ENCODE measurements at regions not wholly inside any gene's neighbourhood (a gene's known extent, or its start where the extent isn't known, plus 50 kb on each side); places are given as distances from the start of the nearest gene placed in this dataset.
A peak's percentile ranks its signal among the peaks of the same experiment; 100 is the strongest.
"Not testable (repeated sequence)": the region's sequence is repeated elsewhere in the genome, so short reads cannot be mapped to it uniquely, and the experiment has no call there.

DNA sequence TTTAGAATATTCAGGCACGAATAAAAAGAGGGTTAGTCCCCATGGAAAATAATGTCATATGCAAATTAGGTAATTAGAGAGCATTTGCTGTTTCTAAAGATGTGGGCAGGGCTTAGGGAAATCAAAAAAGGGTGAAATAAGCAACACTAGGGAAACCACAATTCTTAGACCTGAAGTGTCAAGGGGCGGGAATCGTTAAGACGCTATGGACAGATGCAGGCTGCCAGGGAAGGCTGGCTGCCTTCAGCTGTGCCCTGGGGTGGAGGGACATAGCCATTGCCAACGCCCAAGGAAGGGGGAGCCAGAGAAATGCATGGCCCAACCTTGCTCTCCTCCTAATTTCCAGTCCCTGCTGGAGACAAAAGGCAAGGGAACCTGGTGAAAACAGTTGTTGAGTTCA, 141.7 kb upstream of the PROK2 start:
- POLR2A ChIA-PET = no interaction called here
- DNase-seq (ENCODE audit: low read depth, low spot score) = no peak
- Histone ChIP-seq H3K27me3 (ENCODE audit: control insufficient read depth, insufficient read depth, low read length) (no peaks in the 10 kb centered on the region; the same call in 1 of the 2 replicates), H3K4me1 (ENCODE audit: control insufficient read depth, insufficient read depth, low read length) (no peaks in the 10 kb centered on the region), H3K9me3 (ENCODE audit: control insufficient read depth, insufficient read depth, low read depth, low read length) (no peaks in the 10 kb centered on the region), H3K27ac (ENCODE audit: low read length) (no peak overlapping the region), H3K36me3 (ENCODE audit: control insufficient read depth, insufficient read depth, low read length) (no peaks in the 10 kb centered on the region), H3K4me3 (ENCODE audit: low read depth in 2 of 2, low read length in 2 of 2) (no peak overlapping the region)
- intact Hi-C loops (cut with micrococcal nuclease; ENCODE audit: unreplicated experiment) (no loop called here), in situ Hi-C loops (cut with HindIII; ENCODE audit: low pct_unique_long_range_greater_than_20kb, low sequenced_read_pairs) (no loop called here)
- CTCF ChIA-PET = no interaction called here
- TF ChIP-seq, protein P1, sequence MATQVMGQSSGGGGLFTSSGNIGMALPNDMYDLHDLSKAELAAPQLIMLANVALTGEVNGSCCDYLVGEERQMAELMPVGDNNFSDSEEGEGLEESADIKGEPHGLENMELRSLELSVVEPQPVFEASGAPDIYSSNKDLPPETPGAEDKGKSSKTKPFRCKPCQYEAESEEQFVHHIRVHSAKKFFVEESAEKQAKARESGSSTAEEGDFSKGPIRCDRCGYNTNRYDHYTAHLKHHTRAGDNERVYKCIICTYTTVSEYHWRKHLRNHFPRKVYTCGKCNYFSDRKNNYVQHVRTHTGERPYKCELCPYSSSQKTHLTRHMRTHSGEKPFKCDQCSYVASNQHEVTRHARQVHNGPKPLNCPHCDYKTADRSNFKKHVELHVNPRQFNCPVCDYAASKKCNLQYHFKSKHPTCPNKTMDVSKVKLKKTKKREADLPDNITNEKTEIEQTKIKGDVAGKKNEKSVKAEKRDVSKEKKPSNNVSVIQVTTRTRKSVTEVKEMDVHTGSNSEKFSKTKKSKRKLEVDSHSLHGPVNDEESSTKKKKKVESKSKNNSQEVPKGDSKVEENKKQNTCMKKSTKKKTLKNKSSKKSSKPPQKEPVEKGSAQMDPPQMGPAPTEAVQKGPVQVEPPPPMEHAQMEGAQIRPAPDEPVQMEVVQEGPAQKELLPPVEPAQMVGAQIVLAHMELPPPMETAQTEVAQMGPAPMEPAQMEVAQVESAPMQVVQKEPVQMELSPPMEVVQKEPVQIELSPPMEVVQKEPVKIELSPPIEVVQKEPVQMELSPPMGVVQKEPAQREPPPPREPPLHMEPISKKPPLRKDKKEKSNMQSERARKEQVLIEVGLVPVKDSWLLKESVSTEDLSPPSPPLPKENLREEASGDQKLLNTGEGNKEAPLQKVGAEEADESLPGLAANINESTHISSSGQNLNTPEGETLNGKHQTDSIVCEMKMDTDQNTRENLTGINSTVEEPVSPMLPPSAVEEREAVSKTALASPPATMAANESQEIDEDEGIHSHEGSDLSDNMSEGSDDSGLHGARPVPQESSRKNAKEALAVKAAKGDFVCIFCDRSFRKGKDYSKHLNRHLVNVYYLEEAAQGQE (IDR thresholded peaks at IDR 0.05; ENCODE audit: insufficient read depth in 1 of 2, low read depth in 2 of 2, low read length in 1 of 2) = no peak
- TF ChIP-seq TCF7L2 (IDR thresholded peaks at IDR 0.05; ENCODE audit: low read depth, low read length) (no peak), SIN3A (IDR thresholded peaks at IDR 0.05; ENCODE audit: borderline replicate concordance, insufficient read depth, low read depth, low read length) (no peak), POLR2AphosphoS5 (IDR thresholded peaks at IDR 0.05; ENCODE audit: low read depth, low read length) (no peak)
- TF ChIP-seq, protein P2, sequence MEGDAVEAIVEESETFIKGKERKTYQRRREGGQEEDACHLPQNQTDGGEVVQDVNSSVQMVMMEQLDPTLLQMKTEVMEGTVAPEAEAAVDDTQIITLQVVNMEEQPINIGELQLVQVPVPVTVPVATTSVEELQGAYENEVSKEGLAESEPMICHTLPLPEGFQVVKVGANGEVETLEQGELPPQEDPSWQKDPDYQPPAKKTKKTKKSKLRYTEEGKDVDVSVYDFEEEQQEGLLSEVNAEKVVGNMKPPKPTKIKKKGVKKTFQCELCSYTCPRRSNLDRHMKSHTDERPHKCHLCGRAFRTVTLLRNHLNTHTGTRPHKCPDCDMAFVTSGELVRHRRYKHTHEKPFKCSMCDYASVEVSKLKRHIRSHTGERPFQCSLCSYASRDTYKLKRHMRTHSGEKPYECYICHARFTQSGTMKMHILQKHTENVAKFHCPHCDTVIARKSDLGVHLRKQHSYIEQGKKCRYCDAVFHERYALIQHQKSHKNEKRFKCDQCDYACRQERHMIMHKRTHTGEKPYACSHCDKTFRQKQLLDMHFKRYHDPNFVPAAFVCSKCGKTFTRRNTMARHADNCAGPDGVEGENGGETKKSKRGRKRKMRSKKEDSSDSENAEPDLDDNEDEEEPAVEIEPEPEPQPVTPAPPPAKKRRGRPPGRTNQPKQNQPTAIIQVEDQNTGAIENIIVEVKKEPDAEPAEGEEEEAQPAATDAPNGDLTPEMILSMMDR (IDR thresholded peaks at IDR 0.05) = no peak
- BruUV-seq (replicated peaks) = no TSS peak
- ATAC-seq = no peak

DNA sequence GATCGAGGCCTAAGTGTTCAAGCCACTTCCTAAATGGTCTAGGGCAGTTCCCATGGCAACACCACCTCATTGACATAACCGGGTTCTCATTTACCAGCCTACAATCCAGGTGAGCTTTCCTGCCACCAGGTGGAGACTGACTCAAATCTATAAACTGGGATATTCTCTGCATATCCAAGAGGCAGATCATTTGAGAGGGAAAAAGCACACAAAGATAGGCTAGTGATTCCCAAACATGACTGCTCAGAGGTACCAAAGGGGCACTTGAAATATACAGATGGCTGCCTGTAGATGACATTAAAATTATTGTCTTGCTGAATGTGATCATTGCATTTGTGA, 141.3 kb upstream of the PROK2 start:
- Histone ChIP-seq H3K9me3 (ENCODE audit: control insufficient read depth, insufficient read depth, low read depth, low read length) (no peaks in the 10 kb centered on the region), H3K4me3 (ENCODE audit: low read depth in 2 of 2, low read length in 2 of 2) (no peak overlapping the region), H3K4me1 (ENCODE audit: control insufficient read depth, insufficient read depth, low read length) (no peaks in the 10 kb centered on the region), H3K27me3 (ENCODE audit: control insufficient read depth, insufficient read depth, low read length) (no peaks in the 10 kb centered on the region; the same call in 1 of the 2 replicates), H3K27ac (ENCODE audit: low read length) (no peak overlapping the region), H3K36me3 (ENCODE audit: control insufficient read depth, insufficient read depth, low read length) (no peaks in the 10 kb centered on the region)
- ATAC-seq (no peak), DNase-seq (ENCODE audit: low read depth, low spot score) (no peak)
- TF ChIP-seq, protein P2 (IDR thresholded peaks at IDR 0.05) = peak; percentile 32
- TF ChIP-seq POLR2AphosphoS5 (IDR thresholded peaks at IDR 0.05; ENCODE audit: low read depth, low read length) (no peak), TCF7L2 (IDR thresholded peaks at IDR 0.05; ENCODE audit: low read depth, low read length) (no peak)
- CTCF ChIA-PET = no interaction called here
- in situ Hi-C loops (cut with HindIII; ENCODE audit: low pct_unique_long_range_greater_than_20kb, low sequenced_read_pairs) (no loop called here), intact Hi-C loops (cut with micrococcal nuclease; ENCODE audit: unreplicated experiment) (no loop called here)
- BruUV-seq (replicated peaks) = no TSS peak
- POLR2A ChIA-PET = no interaction called here

DNA sequence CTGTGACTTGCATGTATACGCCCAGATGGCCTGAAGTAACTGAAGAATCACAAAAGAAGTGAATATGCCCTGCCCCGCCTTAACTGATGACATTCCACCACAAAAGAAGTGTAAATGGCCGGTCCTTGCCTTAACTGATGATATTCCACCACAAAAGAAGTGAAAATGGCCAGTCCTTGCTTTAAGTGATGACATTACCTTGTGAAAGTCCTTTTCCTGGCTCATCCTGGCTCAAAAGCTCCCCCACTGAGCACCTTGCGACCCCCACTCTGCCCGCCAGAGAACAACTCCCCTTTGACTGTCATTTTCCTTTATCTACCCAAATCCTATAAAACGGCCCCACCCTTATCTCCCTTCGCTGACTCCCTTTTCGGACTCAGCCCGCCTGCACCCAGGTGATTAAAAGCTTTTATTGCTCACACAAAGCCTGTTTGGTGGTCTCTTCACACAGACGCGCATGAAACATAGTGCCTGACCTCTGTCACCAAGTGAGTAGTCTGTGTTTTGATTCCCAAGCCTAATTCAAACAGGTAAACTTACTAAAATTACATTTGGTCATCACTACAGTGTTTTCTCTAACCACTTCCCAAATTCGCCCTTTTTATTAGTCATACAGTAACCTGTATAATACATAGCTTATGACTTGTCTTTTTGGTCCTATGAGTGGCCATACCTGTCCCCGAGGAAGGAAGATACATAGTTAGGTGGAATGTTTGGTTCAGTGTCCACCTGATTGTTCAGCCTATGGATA, 140.7 kb upstream of the PROK2 start:
- BruUV-seq (replicated peaks); H3K27me3 ChIP-seq (ENCODE audit: control insufficient read depth, insufficient read depth, low read length); CTCF ChIA-PET; H3K27ac ChIP-seq (ENCODE audit: low read length); H3K9me3 ChIP-seq (ENCODE audit: control insufficient read depth, insufficient read depth, low read depth, low read length); intact Hi-C loops (cut with micrococcal nuclease; ENCODE audit: unreplicated experiment); in situ Hi-C loops (cut with HindIII; ENCODE audit: low pct_unique_long_range_greater_than_20kb, low sequenced_read_pairs); H3K36me3 ChIP-seq (ENCODE audit: control insufficient read depth, insufficient read depth, low read length); POLR2A ChIA-PET; DNase-seq (ENCODE audit: low read depth, low spot score); H3K4me3 ChIP-seq (ENCODE audit: low read depth in 2 of 2, low read length in 2 of 2); H3K4me1 ChIP-seq (ENCODE audit: control insufficient read depth, insufficient read depth, low read length); ATAC-seq: not testable (repeated sequence)
